HCT116 (cell line): ENCODE measurements at regions not wholly inside any gene's neighbourhood (a gene's known extent, or its start where the extent isn't known, plus 50 kb on each side); places are given as distances from the start of the nearest gene placed in this dataset.
"Not testable (repeated sequence)": the region's sequence is repeated elsewhere in the genome, so short reads cannot be mapped to it uniquely, and the experiment has no call there.

Experiments
- ATAC-seq: fragments of 200-7000 bp; cut with Tn5 transposase; 2 replicates; pipeline ENCODE4 v1.9.1; 2020; ENCODE audit warnings: mild to moderate bottlenecking, moderate library complexity
- BruUV-seq: library from RNA; stranded (reverse); fragments of 400-500 nt; replicated peaks from 2 replicates; lab custom pipeline; 2021; lab: Mats Ljungman, UMichigan
- CTCF ChIA-PET: fragments of 300-600 bp; sonication (Branson Sonifier 250); formaldehyde crosslinking; loops from one replicate; lab custom pipeline; 2021; ENCODE audit warnings: antibody characterized with exemption; lab: Charles Lee
- POLR2A ChIA-PET: fragments of 300-600, 350-600 bp; sonication (Branson Sonifier 250); formaldehyde crosslinking; loops from one replicate; lab custom pipeline; 2021; ENCODE audit warnings: antibody characterized with exemption; lab: Charles Lee
- RAD21 ChIA-PET, 2 experiments: fragments of 300-600 bp; sonication (Branson Sonifier 250); formaldehyde crosslinking; loops; one replicate each; lab custom pipeline; 2023; ENCODE audit warnings: low total read pairs in 2 of 2; ENCODE audit not compliant: uncharacterized antibody in 2 of 2, unreplicated experiment in 2 of 2, low non-redundant PET in 1 of 2; lab: Charles Lee
- DNase-seq: peaks from one replicate; pipeline ENCODE4 v3.0.0-alpha.2; 2010; ENCODE audit warnings: low read depth, low spot score
- H2AFZ ChIP-seq: fragments of 200-600 bp; shearing (Covaris generic), sonication (generic); 2 replicates; pipeline ENCODE4 v1.6.1; 2017; ENCODE audit warnings: low read depth, mixed run types, mixed read lengths, antibody characterized with exemption, low read length; ENCODE audit not compliant: poor library complexity, severe bottlenecking
- H3K27ac ChIP-seq: 2 replicates; pipeline ENCODE4 v1.5.1; 2012; ENCODE audit warnings: low read depth, low read length
- H3K27me3 ChIP-seq: fragments of 200-600 bp; sonication (generic); 2 replicates; pipeline ENCODE4 v1.6.1; 2016; ENCODE audit warnings: mixed run types, low read length, mixed read lengths; ENCODE audit not compliant: insufficient read depth
- H3K36me3 ChIP-seq, 2 experiments: fragments of 200-500 bp in 1 of 2; fragments of 200-600 bp in 1 of 2; sonication (Bioruptor generic) in 1 of 2; sonication (generic) in 1 of 2; 2 replicates each; pipeline versions ENCODE4 v1.5.1 to v1.6.1; 2014 to 2016; ENCODE audit warnings: low read length in 2 of 2, inconsistent platforms in 1 of 2, mixed read lengths in 1 of 2, mixed run types in 1 of 2; ENCODE audit not compliant: insufficient read depth in 2 of 2, control insufficient read depth in 1 of 2
- H3K4me1 ChIP-seq, 2 experiments: fragments of 200-600 bp in 1 of 2; sonication (generic) in 1 of 2; 2 replicates each; pipeline versions ENCODE4 v1.5.1 to v1.6.1; 2012 to 2017; ENCODE audit warnings: low read length in 2 of 2, inconsistent platforms in 1 of 2, mild to moderate bottlenecking in 1 of 2, mixed read lengths in 1 of 2, mixed run types in 1 of 2, moderate library complexity in 1 of 2; ENCODE audit not compliant: insufficient read depth in 2 of 2, control insufficient read depth in 1 of 2
- H3K4me2 ChIP-seq: fragments of 200-600 bp; sonication (generic); 2 replicates; pipeline ENCODE4 v1.6.1; 2017; ENCODE audit warnings: mixed run types, low read length, mixed read lengths
- H3K4me3 ChIP-seq, 2 experiments: fragments of 200-600 bp in 1 of 2; sonication (generic) in 1 of 2; replicated peaks in 1 of 2; 2 replicates each; pipeline ENCODE4 v1.5.1; 2011 to 2016; ENCODE audit warnings: low read length in 2 of 2, control low read depth in 1 of 2, low read depth in 1 of 2, mild to moderate bottlenecking in 1 of 2, mixed read lengths in 1 of 2, mixed run types in 1 of 2
- H3K79me2 ChIP-seq: fragments of 200-600 bp; sonication (generic); 2 replicates; pipeline ENCODE4 v1.6.1; 2017; ENCODE audit warnings: mild to moderate bottlenecking, mixed run types, low read length, moderate library complexity, mixed read lengths; ENCODE audit not compliant: insufficient read depth
- H3K9ac ChIP-seq: fragments of 200-600 bp; sonication (generic); 2 replicates; pipeline ENCODE4 v1.6.1; 2016; ENCODE audit warnings: low read length, mixed read lengths
- H3K9me2 ChIP-seq: fragments of 200-600 bp; sonication (generic), shearing (Covaris generic); 2 replicates; pipeline ENCODE4 v1.6.1; 2017; ENCODE audit warnings: mixed run types, mild to moderate bottlenecking, moderate library complexity; ENCODE audit not compliant: insufficient read depth
- H3K9me3 ChIP-seq, 2 experiments: fragments of 200-500 bp in 1 of 2; fragments of 200-600 bp in 1 of 2; sonication (Bioruptor generic) in 1 of 2; sonication (generic) in 1 of 2; 2 replicates each; pipeline ENCODE4 v1.6.1; 2014 to 2017; ENCODE audit warnings: low read length in 2 of 2, mixed read lengths in 2 of 2, inconsistent platforms in 1 of 2, low read depth in 1 of 2, mild to moderate bottlenecking in 1 of 2, mixed run types in 1 of 2, moderate library complexity in 1 of 2; ENCODE audit not compliant: control insufficient read depth in 1 of 2, insufficient read depth in 1 of 2
- H4K20me1 ChIP-seq: fragments of 200-600 bp; sonication (generic), shearing (Covaris generic); 2 replicates; pipeline ENCODE4 v1.6.1; 2017; ENCODE audit warnings: mixed run types, mild to moderate bottlenecking, moderate library complexity; ENCODE audit not compliant: insufficient read depth
- ELF1 ChIP-seq: IDR thresholded peaks from 2 replicates; pipeline ENCODE4 v1.6.1; 2012; ENCODE audit warnings: low read depth, borderline replicate concordance
- EZH2 ChIP-seq: fragments of 200-600 bp; sonication (generic); IDR thresholded peaks from 2 replicates; pipeline ENCODE4 v1.6.1; 2017; ENCODE audit warnings: antibody characterized with exemption, mixed run types
- JUND ChIP-seq: IDR thresholded peaks from 2 replicates; pipeline ENCODE4 v1.6.1; 2012
- RAD21 ChIP-seq: IDR thresholded peaks from 2 replicates; pipeline ENCODE4 v1.6.1; 2012; ENCODE audit warnings: low read depth, mild to moderate bottlenecking
- SP1 ChIP-seq: IDR thresholded peaks from 2 replicates; pipeline ENCODE4 v1.6.1; 2012; ENCODE audit warnings: low read depth
- SRF ChIP-seq: IDR thresholded peaks from 2 replicates; pipeline ENCODE4 v1.6.1; 2012; ENCODE audit warnings: low read depth
- YY1 ChIP-seq: IDR thresholded peaks from 2 replicates; pipeline ENCODE4 v1.6.1; 2011; ENCODE audit warnings: low read length, low read depth, moderate library complexity, mild to moderate bottlenecking; ENCODE audit not compliant: insufficient replicate concordance; ENCODE audit errors: extremely low read depth
- ZBTB33 ChIP-seq: IDR thresholded peaks from 2 replicates; pipeline ENCODE4 v1.6.1; 2011; ENCODE audit warnings: mild to moderate bottlenecking, low read length, moderate library complexity; ENCODE audit not compliant: insufficient replicate concordance; ENCODE audit errors: extremely low read depth
- intact Hi-C: fragments of 100-400 bp; cut with micrococcal nuclease; formaldehyde crosslinking; loops from 2 replicates; pipeline ENCODE4 v1.10.0; 2022
- TF ChIP-seq, protein P1 (sequence below): IDR thresholded peaks from 2 replicates; pipeline ENCODE4 v1.6.1; 2012
- TF ChIP-seq, protein P2 (sequence below): IDR thresholded peaks from 2 replicates; pipeline ENCODE4 v1.6.1; 2012

DNA sequence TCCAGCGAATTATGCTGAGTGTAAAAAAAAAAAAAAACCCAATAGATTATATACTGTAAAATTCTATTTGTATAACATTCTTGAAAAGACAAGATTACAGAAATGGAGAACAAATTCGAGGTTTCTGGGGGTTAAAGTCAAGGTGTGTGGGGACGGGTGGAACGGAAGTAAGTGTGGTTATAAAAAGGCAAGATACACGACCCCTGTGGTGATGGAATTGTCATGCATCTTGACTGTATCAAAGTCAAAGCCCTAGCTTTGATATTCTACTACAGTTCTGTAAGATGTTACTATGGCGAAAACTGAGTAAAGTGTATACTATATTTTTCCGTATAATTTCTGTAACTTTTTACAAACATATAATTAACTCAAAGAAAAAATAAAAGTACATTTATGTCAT, 718.2 kb upstream of the PCDH15 start:
- no peak overlapping the region for H3K4me3 ChIP-seq
- ChIA-PET RAD21 (no interaction called here), CTCF (no interaction called here), POLR2A (no interaction called here)
- H3K4me1 ChIP-seq, result no peaks in the 10 kb centered on the region
- DNase-seq (no peak), ATAC-seq (no peak)
- no peaks in the 10 kb centered on the region for H3K27me3 ChIP-seq
- H3K9me2 ChIP-seq, result no peaks in the 10 kb centered on the region
- intact Hi-C loops, result no loop called here
- no peaks in the 10 kb centered on the region for H3K79me2 ChIP-seq
- TF ChIP-seq SRF (no peak), ELF1 (no peak), RAD21 (no peak), ZBTB33 (no peak), EZH2 (no peak), JUND (no peak), SP1 (no peak), YY1 (no peak)
- TF ChIP-seq, protein P1, sequence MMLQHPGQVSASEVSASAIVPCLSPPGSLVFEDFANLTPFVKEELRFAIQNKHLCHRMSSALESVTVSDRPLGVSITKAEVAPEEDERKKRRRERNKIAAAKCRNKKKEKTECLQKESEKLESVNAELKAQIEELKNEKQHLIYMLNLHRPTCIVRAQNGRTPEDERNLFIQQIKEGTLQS, result no peak
- TF ChIP-seq, protein P2, sequence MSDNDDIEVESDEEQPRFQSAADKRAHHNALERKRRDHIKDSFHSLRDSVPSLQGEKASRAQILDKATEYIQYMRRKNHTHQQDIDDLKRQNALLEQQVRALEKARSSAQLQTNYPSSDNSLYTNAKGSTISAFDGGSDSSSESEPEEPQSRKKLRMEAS, result no peak
- H3K36me3 ChIP-seq, result no peaks in the 10 kb centered on the region
- H3K9ac ChIP-seq, result no peak overlapping the region
- H3K4me2 ChIP-seq, result no peak overlapping the region
- BruUV-seq, result no TSS peak
- H3K9me3 ChIP-seq, result peaks cover 5 to 6% of the 10 kb centered on the region in 2 experiments; a peak in 1 of 4 replicates
- H3K27ac ChIP-seq, result no peak overlapping the region
- no peaks in the 10 kb centered on the region; the same call in 1 of the 2 replicates for H4K20me1 ChIP-seq
- H2AFZ ChIP-seq, result no peak overlapping the region

DNA sequence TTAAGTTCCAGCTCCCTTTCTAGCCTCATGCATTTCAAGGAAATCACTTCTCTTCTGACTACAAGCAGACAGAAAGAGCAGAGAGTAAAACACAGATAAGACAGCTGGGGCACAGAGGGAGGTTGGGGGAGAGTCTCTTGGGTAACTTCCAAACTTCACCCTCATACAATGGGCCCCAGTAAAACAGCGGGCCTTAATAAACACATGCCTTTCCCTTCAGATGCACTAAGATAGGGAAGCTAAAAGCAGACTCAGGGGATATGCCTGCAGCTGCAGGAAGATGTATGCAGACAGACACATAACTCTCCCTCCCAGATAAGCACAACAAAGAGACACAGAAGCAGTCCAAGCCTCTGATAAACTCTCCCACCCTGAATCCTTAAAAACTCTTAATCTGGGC, 717.4 kb upstream of the PCDH15 start:
- H2AFZ ChIP-seq, CTCF ChIA-PET, H3K4me3 ChIP-seq, H3K4me1 ChIP-seq, BruUV-seq, H3K79me2 ChIP-seq, H4K20me1 ChIP-seq, ATAC-seq, H3K27me3 ChIP-seq, H3K36me3 ChIP-seq, RAD21 ChIA-PET, intact Hi-C loops, H3K27ac ChIP-seq, POLR2A ChIA-PET, H3K9me3 ChIP-seq, H3K9ac ChIP-seq, DNase-seq, H3K9me2 ChIP-seq, H3K4me2 ChIP-seq: not testable (repeated sequence)
